Esophagus muscularis mucosa (tissue), 3 donors: ENCODE measurements at regions not wholly inside any gene's neighbourhood (a gene's known extent, or its start where the extent isn't known, plus 50 kb on each side); places are given as distances from the start of the nearest gene placed in this dataset.

ENCODE experiments used
- POLR2A ChIP-seq: fragments of 450-650 bp; IDR thresholded peaks from one replicate; pipeline ENCODE4 v1.6.1; 2017; ENCODE audit warnings: antibody characterized with exemption, moderate library complexity, mild to moderate bottlenecking, low read depth
- POLR2AphosphoS5 ChIP-seq, 2 donors: sonication (generic); formaldehyde crosslinking; IDR thresholded peaks; one replicate each; pipeline ENCODE4 v1.6.1; 2017; ENCODE audit warnings: antibody characterized with exemption in 2 of 2
- TF ChIP-seq, protein P1 (sequence below), 3 experiments: fragments of 200-600 bp in 2 of 3; fragments of 450-650 bp in 1 of 3; sonication (generic) in 2 of 3; IDR thresholded peaks; one replicate each; pipeline ENCODE4 v1.5.1; 2017 to 2019; ENCODE audit warnings: antibody characterized with exemption in 3 of 3, mild to moderate bottlenecking in 2 of 3, moderate library complexity in 1 of 3

DNA sequence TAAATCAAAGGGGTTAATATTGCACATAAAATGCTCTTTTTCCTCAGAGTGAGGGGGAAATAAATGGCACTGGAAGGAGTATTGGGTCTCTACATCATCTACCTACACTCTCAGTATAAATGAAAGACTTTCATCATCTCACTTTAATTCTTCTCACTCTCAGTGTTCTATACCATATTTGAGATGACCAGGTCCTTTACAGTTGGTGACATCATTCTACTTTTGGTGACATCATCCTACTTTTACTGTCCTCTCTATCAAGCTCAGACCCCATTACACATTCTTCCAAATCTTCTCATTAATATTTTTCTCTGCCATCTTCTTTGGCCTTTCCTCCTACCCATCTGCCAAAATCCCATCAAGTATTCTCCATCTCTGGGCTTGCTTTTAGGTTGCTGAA lies 74.6 kb upstream of the TMEM106B start:
- TF ChIP-seq, protein P1, sequence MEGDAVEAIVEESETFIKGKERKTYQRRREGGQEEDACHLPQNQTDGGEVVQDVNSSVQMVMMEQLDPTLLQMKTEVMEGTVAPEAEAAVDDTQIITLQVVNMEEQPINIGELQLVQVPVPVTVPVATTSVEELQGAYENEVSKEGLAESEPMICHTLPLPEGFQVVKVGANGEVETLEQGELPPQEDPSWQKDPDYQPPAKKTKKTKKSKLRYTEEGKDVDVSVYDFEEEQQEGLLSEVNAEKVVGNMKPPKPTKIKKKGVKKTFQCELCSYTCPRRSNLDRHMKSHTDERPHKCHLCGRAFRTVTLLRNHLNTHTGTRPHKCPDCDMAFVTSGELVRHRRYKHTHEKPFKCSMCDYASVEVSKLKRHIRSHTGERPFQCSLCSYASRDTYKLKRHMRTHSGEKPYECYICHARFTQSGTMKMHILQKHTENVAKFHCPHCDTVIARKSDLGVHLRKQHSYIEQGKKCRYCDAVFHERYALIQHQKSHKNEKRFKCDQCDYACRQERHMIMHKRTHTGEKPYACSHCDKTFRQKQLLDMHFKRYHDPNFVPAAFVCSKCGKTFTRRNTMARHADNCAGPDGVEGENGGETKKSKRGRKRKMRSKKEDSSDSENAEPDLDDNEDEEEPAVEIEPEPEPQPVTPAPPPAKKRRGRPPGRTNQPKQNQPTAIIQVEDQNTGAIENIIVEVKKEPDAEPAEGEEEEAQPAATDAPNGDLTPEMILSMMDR (IDR thresholded peaks at IDR 0.05), result no peak
- TF ChIP-seq POLR2AphosphoS5 (IDR thresholded peaks at IDR 0.05) (no peak), POLR2A (no peak)
